ENCODE measurements at regions not wholly inside any gene's neighbourhood (a gene's known extent, or its start where the extent isn't known, plus 50 kb on each side); places are given as distances from the start of the nearest gene placed in this dataset.
"Not testable (repeated sequence)": the region's sequence is repeated elsewhere in the genome, so short reads cannot be mapped to it uniquely, and the experiment has no call there.

GRCh38 chr2:14756122-14756541 lies 123.6 kb downstream of the LRATD1 start:
- DNase-seq, result no peak

GRCh38 chr2:14756981-14757657 lies 124.6 kb downstream of the LRATD1 start:
- DNase-seq, result peak; percentile 37

- DNase-seq, result no peak
Measured at GRCh38 chr2:14759082-14759481, 126.6 kb downstream of the LRATD1 start.

- no peak for DNase-seq
Measured at GRCh38 chr2:14760169-14760568, 127.7 kb downstream of the LRATD1 start.

- DNase-seq, result no peak
Measured at GRCh38 chr2:14761118-14761517, 128.6 kb downstream of the LRATD1 start.

GRCh38 chr2:14773696-14774095 lies 141.2 kb downstream of the LRATD1 start:
- DNase-seq, result no peak

- no peak for DNase-seq
Measured at GRCh38 chr2:14774436-14774968, 142.0 kb downstream of the LRATD1 start.

GRCh38 chr2:14776216-14776615 lies 143.7 kb downstream of the LRATD1 start:
- DNase-seq, result no peak

- peak; percentile 2 for DNase-seq
Measured at GRCh38 chr2:14778015-14778414, 145.5 kb downstream of the LRATD1 start.

GRCh38 chr2:14779252-14779651 lies 146.7 kb downstream of the LRATD1 start:
- DNase-seq, result peak; percentile 24

- peak; percentile 93 for DNase-seq
Measured at GRCh38 chr2:14781142-14781541, 148.6 kb downstream of the LRATD1 start.

GRCh38 chr2:14788814-14789213 lies 156.3 kb downstream of the LRATD1 start:
- not testable (repeated sequence) for DNase-seq

- DNase-seq, result no peak
Measured at GRCh38 chr2:14790041-14790640, 157.6 kb downstream of the LRATD1 start.

GRCh38 chr2:14803994-14804393 lies 171.5 kb downstream of the LRATD1 start:
- DNase-seq, result no peak

- DNase-seq, result peak; percentile 65
Measured at GRCh38 chr2:14804902-14805301, 172.4 kb downstream of the LRATD1 start.

- no peak for DNase-seq
Measured at GRCh38 chr2:14806613-14807012, 174.1 kb downstream of the LRATD1 start.

- no peak for DNase-seq
Measured at GRCh38 chr2:14815201-14815600, 182.7 kb downstream of the LRATD1 start.

- no peak for DNase-seq
Measured at GRCh38 chr2:14816069-14817060, 183.8 kb downstream of the LRATD1 start.

- DNase-seq, result no peak
Measured at GRCh38 chr2:14817848-14818247, 185.3 kb downstream of the LRATD1 start.

- DNase-seq, result no peak
Measured at GRCh38 chr2:14826518-14826917, 194.0 kb downstream of the LRATD1 start.

GRCh38 chr2:14827226-14828023 lies 194.9 kb downstream of the LRATD1 start:
- DNase-seq, result no peak

GRCh38 chr2:14828223-14828622 lies 195.7 kb downstream of the LRATD1 start:
- DNase-seq, result peak; percentile 49

Measured in DMS53 (cell line).